Left cardiac atrium (tissue), 4 donors: ENCODE measurements at regions not wholly inside any gene's neighbourhood (a gene's known extent, or its start where the extent isn't known, plus 50 kb on each side); places are given as distances from the start of the nearest gene placed in this dataset.

Experiments
- ATAC-seq, 2 donors: fragments of 200-7000 bp; cut with Tn5 transposase; one replicate each; pipeline ENCODE4 v1.9.1; 2020; ENCODE audit warnings: mild to moderate bottlenecking in 2 of 2, moderate library complexity in 2 of 2
- DNase-seq: peaks from one replicate; pipeline ENCODE4 v3.0.0-alpha.2; 2020
- intact Hi-C, 2 donors: fragments of 100-400 bp; cut with DNase I; formaldehyde crosslinking; loops; one replicate each; pipeline versions ENCODE4 v1.14.1 to v1.15.1; 2022 to 2023
- donor health status: DM: no; HTN: yes; CAD: no.
- donor health status: DM: no; HTN: yes; CAD: no; lungs with severe emphysema.
- donor health status: DM: yes; HTN: yes; CAD: no.
- donor health status: Dilated cardiomyopathy.

- no peak for ATAC-seq
- intact Hi-C loops, result no loop called here
Measured at GRCh38 chr7:110001254-110001938, 1089.5 kb upstream of the LRRN3 start.

GRCh38 chr7:110003827-110004226 lies 1087.1 kb upstream of the LRRN3 start:
- DNase-seq (no peak), ATAC-seq (no peak)
- intact Hi-C loops, result no loop called here

More at GRCh38 chr7:110001254-110001938, 1089.5 kb upstream of the LRRN3 start:
- DNase-seq, result no peak

- intact Hi-C loops, result no loop called here
- ATAC-seq (no peak), DNase-seq (no peak)
Measured at GRCh38 chr7:110007320-110008063, 1083.4 kb upstream of the LRRN3 start.

GRCh38 chr7:110010359-110010758 lies 1080.6 kb upstream of the LRRN3 start:
- no peak for DNase-seq
- ATAC-seq, result no peak
- intact Hi-C loops, result no loop called here

- ATAC-seq, result no peak
- intact Hi-C loops, result no loop called here
- no peak for DNase-seq
Measured at GRCh38 chr7:110017405-110017804, 1073.5 kb upstream of the LRRN3 start.

- ATAC-seq (no peak), DNase-seq (no peak)
- intact Hi-C loops, result no loop called here
Measured at GRCh38 chr7:110027385-110027784, 1063.5 kb upstream of the LRRN3 start.

- no peak for ATAC-seq
Measured at GRCh38 chr7:110043519-110043918, 1047.4 kb upstream of the LRRN3 start.

GRCh38 chr7:110050785-110051184 lies 1040.1 kb upstream of the LRRN3 start:
- ATAC-seq (no peak), DNase-seq (no peak)
- intact Hi-C loops, result no loop called here

More at GRCh38 chr7:110043519-110043918, 1047.4 kb upstream of the LRRN3 start:
- intact Hi-C loops, result no loop called here
- no peak for DNase-seq

- DNase-seq (no peak), ATAC-seq (no peak)
- intact Hi-C loops, result no loop called here
Measured at GRCh38 chr7:110051372-110051771, 1039.6 kb upstream of the LRRN3 start.

GRCh38 chr7:110056331-110056730 lies 1034.6 kb upstream of the LRRN3 start:
- DNase-seq (no peak), ATAC-seq (no peak)
- intact Hi-C loops, result no loop called here

- no peak for DNase-seq
Measured at GRCh38 chr7:110058401-110058800, 1032.5 kb upstream of the LRRN3 start.

GRCh38 chr7:110061387-110061786 lies 1029.5 kb upstream of the LRRN3 start:
- intact Hi-C loops, result no loop called here
- ATAC-seq (no peak), DNase-seq (no peak)

More at GRCh38 chr7:110058401-110058800, 1032.5 kb upstream of the LRRN3 start:
- no peak for ATAC-seq
- intact Hi-C loops, result no loop called here

GRCh38 chr7:110065121-110065520 lies 1025.8 kb upstream of the LRRN3 start:
- no peak for ATAC-seq

GRCh38 chr7:110066843-110067242 lies 1024.1 kb upstream of the LRRN3 start:
- ATAC-seq (no peak), DNase-seq (no peak)
- intact Hi-C loops, result no loop called here

More at GRCh38 chr7:110065121-110065520, 1025.8 kb upstream of the LRRN3 start:
- DNase-seq, result no peak
- intact Hi-C loops, result no loop called here

GRCh38 chr7:110071192-110071591 lies 1019.7 kb upstream of the LRRN3 start:
- DNase-seq (no peak), ATAC-seq (no peak)
- intact Hi-C loops, result no loop called here

GRCh38 chr7:110075450-110075849 lies 1015.5 kb upstream of the LRRN3 start:
- ATAC-seq (no peak), DNase-seq (no peak)
- intact Hi-C loops, result no loop called here

GRCh38 chr7:110076194-110076593 lies 1014.7 kb upstream of the LRRN3 start:
- intact Hi-C loops, result no loop called here
- ATAC-seq, result no peak

GRCh38 chr7:110084181-110084807 lies 1006.6 kb upstream of the LRRN3 start:
- DNase-seq (no peak), ATAC-seq (no peak)
- intact Hi-C loops, result no loop called here

More at GRCh38 chr7:110076194-110076593, 1014.7 kb upstream of the LRRN3 start:
- no peak for DNase-seq

- intact Hi-C loops, result loop anchor here in 1 of 2 donors (5.0 kb wide), 1 partner anchor 1007 kb away; no protein-coding TSS in a partner anchor
- ATAC-seq, result no peak
- DNase-seq, result no peak
Measured at GRCh38 chr7:110090110-110090820, 1000.7 kb upstream of the LRRN3 start.
